GM12878 (cell line): ENCODE measurements at regions not wholly inside any gene's neighbourhood (a gene's known extent, or its start where the extent isn't known, plus 50 kb on each side); places are given as distances from the start of the nearest gene placed in this dataset.

ENCODE experiments used
- CTCF ChIP-seq, 3 experiments: IDR thresholded peaks in 2 of 3; conservative IDR thresholded peaks in 1 of 3; 2 replicates each; pipeline ENCODE4 v1.5.1; 2011; ENCODE audit warnings: low read depth in 3 of 3, low read length in 3 of 3, mild to moderate bottlenecking in 3 of 3, control low read depth in 2 of 3, moderate library complexity in 2 of 3, inconsistent platforms in 1 of 3, mixed read lengths in 1 of 3; ENCODE audit not compliant: control insufficient read depth in 2 of 3, insufficient read depth in 1 of 3; ENCODE audit errors: extremely low read depth in 1 of 3
- JUND ChIP-seq: IDR thresholded peaks from 2 replicates; pipeline ENCODE4 v1.6.1; 2012; ENCODE audit warnings: low read depth, mild to moderate bottlenecking, low read length, improper control_type of control experiment, moderate library complexity
- POLR2A ChIP-seq: IDR thresholded peaks from 2 replicates; pipeline ENCODE4 v1.6.1; 2011; ENCODE audit warnings: low read depth, mild to moderate bottlenecking, low read length
- TF ChIP-seq, protein P1 (sequence below): fragments of 450-650 bp; IDR thresholded peaks from 2 replicates; pipeline ENCODE4 v1.6.1; 2017; ENCODE audit warnings: borderline replicate concordance

DNA sequence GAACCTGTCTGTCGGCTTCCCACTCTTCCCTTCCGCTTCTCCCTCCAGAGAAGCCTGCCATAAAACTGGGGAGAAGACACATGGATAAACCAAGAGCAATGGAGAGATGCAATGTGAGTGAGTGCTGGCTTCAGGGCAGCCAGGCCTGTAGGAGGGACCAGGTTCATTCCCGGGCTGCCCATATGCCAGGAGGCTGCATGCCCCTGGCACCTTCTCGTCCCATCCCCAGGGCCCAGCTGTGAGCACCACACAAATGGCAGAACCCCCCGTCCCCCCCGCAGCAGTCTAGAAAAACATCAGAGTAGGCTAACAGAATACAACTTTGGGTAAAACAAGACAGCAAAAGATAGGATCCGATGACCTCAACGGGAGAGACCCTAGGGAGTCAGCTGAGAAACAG is 341.3 kb upstream of the SHH start:
- TF ChIP-seq JUND (no peak), CTCF (IDR thresholded peaks at IDR 0.05 in 2 of 3, conservative IDR thresholded peaks at IDR 0.05 in 1 of 3; ENCODE audit: control insufficient read depth in 2 of 3, extremely low read depth in 1 of 3, insufficient read depth in 1 of 3, low read depth in 3 of 3, low read length in 3 of 3) (no peak), POLR2A (no peak)
- TF ChIP-seq, protein P1, sequence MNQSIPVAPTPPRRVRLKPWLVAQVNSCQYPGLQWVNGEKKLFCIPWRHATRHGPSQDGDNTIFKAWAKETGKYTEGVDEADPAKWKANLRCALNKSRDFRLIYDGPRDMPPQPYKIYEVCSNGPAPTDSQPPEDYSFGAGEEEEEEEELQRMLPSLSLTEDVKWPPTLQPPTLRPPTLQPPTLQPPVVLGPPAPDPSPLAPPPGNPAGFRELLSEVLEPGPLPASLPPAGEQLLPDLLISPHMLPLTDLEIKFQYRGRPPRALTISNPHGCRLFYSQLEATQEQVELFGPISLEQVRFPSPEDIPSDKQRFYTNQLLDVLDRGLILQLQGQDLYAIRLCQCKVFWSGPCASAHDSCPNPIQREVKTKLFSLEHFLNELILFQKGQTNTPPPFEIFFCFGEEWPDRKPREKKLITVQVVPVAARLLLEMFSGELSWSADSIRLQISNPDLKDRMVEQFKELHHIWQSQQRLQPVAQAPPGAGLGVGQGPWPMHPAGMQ, result no peak
